Gastrocnemius medialis (tissue), 4 donors: ENCODE measurements at regions not wholly inside any gene's neighbourhood (a gene's known extent, or its start where the extent isn't known, plus 50 kb on each side); places are given as distances from the start of the nearest gene placed in this dataset.

ENCODE experiments used
- ATAC-seq, 2 donors: fragments of 150-250 bp; one replicate each; pipeline ENCODE4 v1.9.1; 2016
- DNase-seq, 2 donors: peaks; one replicate each; pipeline ENCODE4 v3.0.0-alpha.2; 2019
- H3K27ac ChIP-seq, 4 donors: fragments of 200-600 bp; sonication (generic); 1 replicate in 1 of 4; 2 replicates in 3 of 4; pipeline ENCODE4 v1.5.1; 2016 to 2018; ENCODE audit warnings: mild to moderate bottlenecking in 2 of 4, moderate library complexity in 1 of 4
- H3K27me3 ChIP-seq, 3 donors: fragments of 200-600 bp; sonication (generic) in 2 of 3; 1 replicate in 1 of 3; 2 replicates in 2 of 3; pipeline versions ENCODE4 v1.5.1 to v1.6.0; 2016 to 2019; ENCODE audit warnings: mild to moderate bottlenecking in 1 of 3, moderate library complexity in 1 of 3
- H3K36me3 ChIP-seq, 2 donors: fragments of 200-600 bp; sonication (generic) in 1 of 2; one replicate each; pipeline ENCODE4 v1.5.1; 2017 to 2018
- H3K4me1 ChIP-seq, 2 donors: fragments of 200-600 bp; sonication (generic) in 1 of 2; one replicate each; pipeline ENCODE4 v1.5.1; 2016 to 2017; ENCODE audit warnings: mild to moderate bottlenecking in 2 of 2
- H3K4me3 ChIP-seq, 4 donors: fragments of 200-600 bp; sonication (generic) in 3 of 4; 1 replicate in 1 of 4; 2 replicates in 3 of 4; pipeline ENCODE4 v1.5.1; 2016 to 2019; ENCODE audit warnings: mild to moderate bottlenecking in 2 of 4
- H3K9me3 ChIP-seq, 3 donors: fragments of 200-600 bp; sonication (generic) in 2 of 3; 1 replicate in 1 of 3; 2 replicates in 2 of 3; pipeline ENCODE4 v1.5.1; 2016 to 2019
- POLR2A ChIP-seq, 2 donors: fragments of 450-650 bp; IDR thresholded peaks; one replicate each; pipeline ENCODE4 v1.6.1; 2017; ENCODE audit warnings: antibody characterized with exemption in 2 of 2, mild to moderate bottlenecking in 2 of 2, moderate library complexity in 2 of 2
- in situ Hi-C, 4 donors: fragments of 200-750 bp; cut with MboI; loops; one replicate each; pipeline versions ENCODE4 v1.15.0 to v1.8.0; 2017; ENCODE audit warnings: low sequenced_read_pairs in 4 of 4
- intact Hi-C: fragments of 100-400 bp; cut with DNase I; formaldehyde crosslinking; loops from one replicate; pipeline ENCODE4 v1.15.1; 2023; ENCODE audit warnings: low total_unique reads
- TF ChIP-seq, protein P1 (sequence below), 5 experiments: fragments of 450-650 bp in 3 of 5; fragments of 200-600 bp in 2 of 5; sonication (generic) in 2 of 5; IDR thresholded peaks in 4 of 5; conservative IDR thresholded peaks in 1 of 5; 1 replicate in 4 of 5; 2 replicates in 1 of 5; pipeline ENCODE4 v1.5.1; 2016 to 2019; ENCODE audit warnings: antibody characterized with exemption in 5 of 5, mild to moderate bottlenecking in 3 of 5, moderate library complexity in 3 of 5

DNA sequence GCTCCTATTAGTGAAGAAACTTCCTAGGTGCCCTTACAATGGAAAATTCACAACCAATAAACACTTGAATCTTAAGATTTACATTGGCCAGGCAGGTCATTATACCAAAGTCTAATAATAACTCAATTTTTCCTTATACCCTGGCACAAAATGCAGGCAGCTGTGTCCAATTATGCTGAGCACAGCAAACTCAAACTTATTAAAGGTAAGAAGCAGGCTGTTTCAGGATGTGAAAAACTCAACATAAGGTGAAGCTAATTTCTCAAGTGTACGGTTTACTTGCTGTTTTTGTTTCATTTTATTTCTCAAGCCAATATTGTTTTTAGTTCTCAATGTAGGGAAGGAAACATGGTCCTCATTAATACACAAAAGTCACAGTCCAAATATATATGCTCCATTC lies 405.1 kb downstream of the KCTD16 start:
- ATAC-seq (no peak), DNase-seq (no peak)
- Histone ChIP-seq H3K27me3 (no peaks in the 10 kb centered on the region), H3K4me3 (no peak overlapping the region), H3K36me3 (no peaks in the 10 kb centered on the region), H3K4me1 (no peaks in the 10 kb centered on the region), H3K27ac (no peak overlapping the region), H3K9me3 (no peaks in the 10 kb centered on the region)
- intact Hi-C loops (no loop called here), in situ Hi-C loops (no loop called here)
- no peak for TF ChIP-seq POLR2A (IDR thresholded peaks at IDR 0.05)
- TF ChIP-seq, protein P1, sequence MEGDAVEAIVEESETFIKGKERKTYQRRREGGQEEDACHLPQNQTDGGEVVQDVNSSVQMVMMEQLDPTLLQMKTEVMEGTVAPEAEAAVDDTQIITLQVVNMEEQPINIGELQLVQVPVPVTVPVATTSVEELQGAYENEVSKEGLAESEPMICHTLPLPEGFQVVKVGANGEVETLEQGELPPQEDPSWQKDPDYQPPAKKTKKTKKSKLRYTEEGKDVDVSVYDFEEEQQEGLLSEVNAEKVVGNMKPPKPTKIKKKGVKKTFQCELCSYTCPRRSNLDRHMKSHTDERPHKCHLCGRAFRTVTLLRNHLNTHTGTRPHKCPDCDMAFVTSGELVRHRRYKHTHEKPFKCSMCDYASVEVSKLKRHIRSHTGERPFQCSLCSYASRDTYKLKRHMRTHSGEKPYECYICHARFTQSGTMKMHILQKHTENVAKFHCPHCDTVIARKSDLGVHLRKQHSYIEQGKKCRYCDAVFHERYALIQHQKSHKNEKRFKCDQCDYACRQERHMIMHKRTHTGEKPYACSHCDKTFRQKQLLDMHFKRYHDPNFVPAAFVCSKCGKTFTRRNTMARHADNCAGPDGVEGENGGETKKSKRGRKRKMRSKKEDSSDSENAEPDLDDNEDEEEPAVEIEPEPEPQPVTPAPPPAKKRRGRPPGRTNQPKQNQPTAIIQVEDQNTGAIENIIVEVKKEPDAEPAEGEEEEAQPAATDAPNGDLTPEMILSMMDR (IDR thresholded peaks at IDR 0.05 in 4 of 5, conservative IDR thresholded peaks at IDR 0.05 in 1 of 5) = no peak

DNA sequence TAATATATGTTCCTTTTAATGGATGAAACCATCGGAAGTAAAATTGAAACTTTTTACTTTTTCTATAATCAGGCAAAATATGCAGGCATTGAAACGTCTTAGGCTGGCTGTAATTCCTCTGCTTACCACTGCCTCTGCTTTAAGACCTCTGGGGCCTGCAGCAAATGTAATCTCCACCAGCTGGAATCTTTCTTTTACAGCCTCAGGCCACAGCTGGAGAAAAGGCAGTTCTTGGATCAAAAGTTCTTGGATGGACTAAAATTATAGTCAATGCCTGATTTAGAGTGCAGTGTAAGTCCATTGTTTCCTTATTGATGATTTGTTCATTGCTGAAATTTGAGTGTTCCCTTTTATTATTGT lies 396.7 kb downstream of the KCTD16 start:
- H3K4me1 ChIP-seq = no peaks in the 10 kb centered on the region
- intact Hi-C loops (no loop called here), in situ Hi-C loops (no loop called here)
- TF ChIP-seq, protein P1 (IDR thresholded peaks at IDR 0.05 in 4 of 5, conservative IDR thresholded peaks at IDR 0.05 in 1 of 5) = no peak
- TF ChIP-seq POLR2A (IDR thresholded peaks at IDR 0.05) = no peak
- DNase-seq (no peak), ATAC-seq (no peak)
- H3K4me3 ChIP-seq = no peak overlapping the region
- H3K27ac ChIP-seq = no peak overlapping the region
- H3K27me3 ChIP-seq = no peaks in the 10 kb centered on the region
- H3K9me3 ChIP-seq = no peaks in the 10 kb centered on the region
- H3K36me3 ChIP-seq = no peaks in the 10 kb centered on the region

DNA sequence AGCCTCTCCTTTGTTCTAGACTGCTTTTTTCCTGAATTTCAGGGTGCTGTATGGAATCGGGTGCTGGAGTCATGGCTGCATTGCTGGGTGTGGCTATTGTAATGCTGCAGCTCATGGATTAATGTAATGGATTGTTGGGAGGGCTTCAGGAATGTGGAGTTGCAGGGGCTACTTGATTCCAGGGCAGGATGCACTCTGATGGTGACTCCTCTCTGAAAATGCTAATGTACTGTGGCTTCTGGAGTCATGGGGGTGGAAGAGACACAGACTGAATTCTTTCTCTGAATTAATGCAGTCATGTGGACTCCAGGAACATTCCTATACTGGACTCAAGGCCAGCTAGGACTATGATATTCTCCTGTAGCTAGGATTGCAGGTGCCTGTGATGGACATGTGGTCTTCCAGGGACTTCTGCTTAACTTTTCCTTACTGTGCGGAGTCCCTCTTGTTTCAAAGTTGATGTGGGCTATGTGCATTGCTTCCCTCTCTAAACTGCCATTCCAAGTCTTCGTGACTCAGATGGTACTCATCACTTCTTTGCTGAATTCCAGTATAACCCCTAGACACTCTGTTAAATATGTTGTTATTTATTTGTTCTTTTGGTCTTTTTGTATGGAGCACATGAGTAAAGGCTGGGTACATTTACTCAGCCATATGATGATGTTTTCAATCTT lies 396.2 kb downstream of the KCTD16 start:
- in situ Hi-C loops (no loop called here), intact Hi-C loops (loop anchor here (1.0 kb wide), 1 partner anchor 12 kb away; no protein-coding TSS in a partner anchor)
- ATAC-seq (no peak), DNase-seq (no peak)
- TF ChIP-seq, protein P1 (IDR thresholded peaks at IDR 0.05 in 4 of 5, conservative IDR thresholded peaks at IDR 0.05 in 1 of 5) = no peak
- no peak for TF ChIP-seq POLR2A (IDR thresholded peaks at IDR 0.05)
- no peak overlapping the region for H3K27ac ChIP-seq
- H3K4me3 ChIP-seq = no peak overlapping the region
- H3K4me1 ChIP-seq = no peaks in the 10 kb centered on the region
- H3K36me3 ChIP-seq = no peaks in the 10 kb centered on the region
- H3K27me3 ChIP-seq = no peaks in the 10 kb centered on the region
- H3K9me3 ChIP-seq = no peaks in the 10 kb centered on the region

DNA sequence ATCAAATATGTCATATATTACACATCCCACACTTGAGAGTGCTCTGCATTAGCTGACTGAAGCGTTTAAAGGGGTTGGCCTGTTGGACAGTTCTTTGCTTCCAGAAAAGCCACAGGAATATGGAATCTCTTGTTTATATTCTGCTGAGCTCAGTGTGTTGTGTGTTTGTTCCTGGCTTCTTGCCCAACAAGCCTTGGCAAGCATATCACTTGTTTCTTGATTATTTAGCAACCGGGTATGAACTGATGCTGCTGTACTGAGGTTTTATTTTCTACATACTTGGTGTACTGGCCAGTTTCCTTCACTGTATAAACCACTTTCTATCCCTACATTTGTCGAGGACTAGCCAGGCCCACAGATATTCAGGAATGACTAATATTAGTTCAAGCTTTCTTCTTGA lies 378.9 kb downstream of the KCTD16 start:
- no peak overlapping the region for H3K4me3 ChIP-seq
- in situ Hi-C loops (no loop called here), intact Hi-C loops (no loop called here)
- no peaks in the 10 kb centered on the region for H3K4me1 ChIP-seq
- H3K27ac ChIP-seq = no peak overlapping the region
- ATAC-seq (no peak), DNase-seq (peak in 1 of 2 donors; percentile 15)
- H3K27me3 ChIP-seq = no peaks in the 10 kb centered on the region
- no peak for TF ChIP-seq POLR2A (IDR thresholded peaks at IDR 0.05)
- TF ChIP-seq, protein P1 (IDR thresholded peaks at IDR 0.05 in 4 of 5, conservative IDR thresholded peaks at IDR 0.05 in 1 of 5) = no peak
- no peaks in the 10 kb centered on the region for H3K9me3 ChIP-seq
- H3K36me3 ChIP-seq = no peaks in the 10 kb centered on the region

DNA sequence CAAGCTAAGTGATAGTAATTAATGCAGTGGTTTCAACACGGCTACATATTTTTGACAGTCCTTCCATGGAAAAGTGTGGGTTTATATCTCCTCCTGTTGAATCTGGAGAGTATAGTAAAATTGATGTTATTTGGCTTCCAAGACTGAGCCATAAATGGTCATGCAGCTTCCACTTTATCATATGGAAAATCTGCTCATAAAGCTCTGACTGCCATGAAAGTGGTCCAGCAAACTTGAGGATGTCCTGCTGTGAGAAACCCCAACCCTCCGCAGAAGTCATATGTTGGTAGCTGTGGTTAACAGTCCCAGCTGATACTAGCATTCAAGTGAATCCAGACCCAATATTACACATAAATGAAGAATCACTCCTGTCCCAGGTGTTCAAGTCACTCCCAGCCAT lies 378.3 kb downstream of the KCTD16 start:
- H3K27ac ChIP-seq = no peak overlapping the region
- no peaks in the 10 kb centered on the region for H3K36me3 ChIP-seq
- no peaks in the 10 kb centered on the region for H3K9me3 ChIP-seq
- intact Hi-C loops = no loop called here
- ATAC-seq = no peak
- in situ Hi-C loops = no loop called here
- TF ChIP-seq, protein P1 (IDR thresholded peaks at IDR 0.05 in 4 of 5, conservative IDR thresholded peaks at IDR 0.05 in 1 of 5) = no peak
- TF ChIP-seq POLR2A (IDR thresholded peaks at IDR 0.05) = no peak
- DNase-seq = no peak
- no peaks in the 10 kb centered on the region for H3K4me1 ChIP-seq
- H3K4me3 ChIP-seq = no peak overlapping the region
- H3K27me3 ChIP-seq = no peaks in the 10 kb centered on the region
